GM12892 (cell line): ENCODE measurements at regions not wholly inside any gene's neighbourhood (a gene's known extent, or its start where the extent isn't known, plus 50 kb on each side); places are given as distances from the start of the nearest gene placed in this dataset.

Experiments
- POLR2A ChIP-seq: IDR thresholded peaks from 2 replicates; pipeline ENCODE4 v1.6.1; 2011; ENCODE audit warnings: low read depth, low read length, control low read depth
- POLR2AphosphoS5 ChIP-seq: IDR thresholded peaks from 2 replicates; pipeline ENCODE4 v1.6.1; 2011; ENCODE audit warnings: low read depth, low read length, control low read depth
- TAF1 ChIP-seq: IDR thresholded peaks from 2 replicates; pipeline ENCODE4 v1.6.1; 2011; ENCODE audit warnings: low read depth, mild to moderate bottlenecking, control low read depth, low read length, borderline replicate concordance

GRCh38 chr2:187214306-187214705, 233.7 kb downstream of the CALCRL start:
- TF ChIP-seq POLR2A (no peak), TAF1 (no peak), POLR2AphosphoS5 (no peak)
